NB4 (cell line): ENCODE measurements at regions not wholly inside any gene's neighbourhood (a gene's known extent, or its start where the extent isn't known, plus 50 kb on each side); places are given as distances from the start of the nearest gene placed in this dataset.

ENCODE experiments used
- CTCF ChIP-seq: IDR thresholded peaks from one replicate; pipeline ENCODE4 v1.5.1; 2012; ENCODE audit warnings: low read depth, low read length
- MYC ChIP-seq: IDR thresholded peaks from 2 replicates; pipeline ENCODE4 v1.6.1; 2011; ENCODE audit warnings: low read depth, low read length
- POLR2A ChIP-seq: IDR thresholded peaks from 2 replicates; pipeline ENCODE4 v1.6.1; 2011; ENCODE audit warnings: mild to moderate bottlenecking; ENCODE audit not compliant: insufficient read length; ENCODE audit errors: extremely low read depth
- TF ChIP-seq, protein P1 (sequence below): IDR thresholded peaks from 2 replicates; pipeline ENCODE4 v1.6.1; 2011; ENCODE audit warnings: low read depth, low read length

- TF ChIP-seq CTCF (no peak), POLR2A (no peak), MYC (no peak)
- TF ChIP-seq, protein P1, sequence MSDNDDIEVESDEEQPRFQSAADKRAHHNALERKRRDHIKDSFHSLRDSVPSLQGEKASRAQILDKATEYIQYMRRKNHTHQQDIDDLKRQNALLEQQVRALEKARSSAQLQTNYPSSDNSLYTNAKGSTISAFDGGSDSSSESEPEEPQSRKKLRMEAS: no peak
Observed at GRCh38 chr5:67588389-67588788, 391.8 kb upstream of the CD180 start.
